Pancreas (tissue), 10 donors: ENCODE measurements at regions not wholly inside any gene's neighbourhood (a gene's known extent, or its start where the extent isn't known, plus 50 kb on each side); places are given as distances from the start of the nearest gene placed in this dataset.

ENCODE experiments used
- ATAC-seq, 4 donors: fragments of 200-7000 bp; cut with Tn5 transposase; one replicate each; pipeline versions ENCODE4 v1.8.0 to v1.9.1; 2020; ENCODE audit warnings: mild to moderate bottlenecking in 4 of 4, moderate library complexity in 4 of 4
- DNase-seq, 6 donors: peaks; one replicate each; pipeline ENCODE4 v3.0.0-alpha.2; 2020
- FAIRE-seq: peaks from 2 replicates; lab custom pipeline; 2012; peaks lifted over from hg19 to GRCh38; lab: Jason Lieb, UNC
- H3K27ac ChIP-seq, 4 donors: fragments of 200-600 bp; sonication (generic); 1 replicate in 3 of 4; 2 replicates in 1 of 4; pipeline versions ENCODE4 v1.5.0 to v1.8.0; 2020
- H3K27me3 ChIP-seq, 4 donors: fragments of 200-600 bp; one replicate each; pipeline ENCODE4 v1.8.0; 2021
- H3K36me3 ChIP-seq, 3 donors: fragments of 200-600 bp; sonication (generic) in 1 of 3; one replicate each; pipeline versions ENCODE4 v1.5.0 to v1.8.0; 2020 to 2021
- H3K4me1 ChIP-seq, 3 donors: fragments of 200-600 bp; one replicate each; pipeline ENCODE4 v1.8.0; 2021
- H3K4me3 ChIP-seq, 4 donors: fragments of 200-600 bp; sonication (generic) in 2 of 4; one replicate each; pipeline versions ENCODE4 v1.5.0 to v1.8.0; 2020 to 2021
- H3K9me3 ChIP-seq, 4 donors: fragments of 200-600 bp; one replicate each; pipeline ENCODE4 v1.8.0; 2021
- CTCF ChIP-seq, 4 donors: fragments of 200-600 bp; sonication (generic) in 3 of 4; IDR thresholded peaks; one replicate each; pipeline versions ENCODE4 v1.5.0 to v1.8.0; 2021; ENCODE audit warnings: antibody characterized with exemption in 4 of 4
- whole genome bisulfite sequencing, 2 donors: extraction: QIAGEN DNeasy Blood & Tissue Kit; methylation state at CpG; one replicate each; pipeline ENCODE4 v1.1.7; 2013; 5-methylcytosine and 5-hydroxymethylcytosine counted together
- intact Hi-C, 3 donors: fragments of 100-400 bp; cut with DNase I; formaldehyde crosslinking; loops; one replicate each; pipeline versions ENCODE4 v1.11.1 to v1.14.2; 2022
- donor health status: healthy with polysubstance abuse.
- donor health status: DM: no; HTN: no; CAD: no; lungs with moderate emphysema.
- donor health status: DM: no; HTN: no; CAD: no.
- donor health status: control.
- donor health status: control.
- donor health status: Bipolar disorder and iron deficiency.
- donor health status: DM: yes; HTN: yes; CAD: no.
- donor health status: DM: no; HTN: no; CAD: no.
- donor health status: DM: no; HTN: no; CAD: no.
- donor health status: DM: yes; HTN: yes; CAD: no.

GRCh38 chr2:215879977-215880940 lies 133.1 kb downstream of the MREG start:
- Histone ChIP-seq H3K36me3 (no peaks in the 10 kb centered on the region), H3K9me3 (no peaks in the 10 kb centered on the region), H3K27ac (no peak overlapping the region), H3K27me3 (no peaks in the 10 kb centered on the region), H3K4me1 (no peaks in the 10 kb centered on the region), H3K4me3 (no peak overlapping the region)
- WGBS, 2 donors = 82 to 90% methylated on average over 8 of the region's 8 CpGs
- DNase-seq = no peak
- no peak for TF ChIP-seq CTCF (IDR thresholded peaks at IDR 0.05)
- FAIRE-seq = no peak
- no peak for ATAC-seq
- intact Hi-C loops = no loop called here

- no peak for FAIRE-seq
These were observed 134.0 kb downstream of the MREG start for GRCh38 chr2:215879331-215879730.

GRCh38 chr2:215878476-215879063 lies 134.8 kb downstream of the MREG start:
- ATAC-seq (no peak), DNase-seq (no peak), FAIRE-seq (no peak)
- H3K9me3 ChIP-seq = no peaks in the 10 kb centered on the region
- H3K36me3 ChIP-seq = no peaks in the 10 kb centered on the region
- H3K27ac ChIP-seq = no peak overlapping the region
- 62 to 81% methylated on average over 4 of the region's 4 CpGs for WGBS, 2 donors
- no peaks in the 10 kb centered on the region for H3K27me3 ChIP-seq
- intact Hi-C loops = no loop called here
- no peak for TF ChIP-seq CTCF (IDR thresholded peaks at IDR 0.05)
- H3K4me3 ChIP-seq = no peak overlapping the region
- no peaks in the 10 kb centered on the region for H3K4me1 ChIP-seq

More at GRCh38 chr2:215879331-215879730, 134.0 kb downstream of the MREG start:
- no peak for ATAC-seq
- Histone ChIP-seq H3K4me3 (no peak overlapping the region), H3K9me3 (no peaks in the 10 kb centered on the region), H3K36me3 (no peaks in the 10 kb centered on the region), H3K27ac (no peak overlapping the region), H3K4me1 (no peaks in the 10 kb centered on the region), H3K27me3 (no peaks in the 10 kb centered on the region)
- TF ChIP-seq CTCF (IDR thresholded peaks at IDR 0.05) = no peak
- 41 to 48% methylated on average over 1 of the region's 1 CpG for WGBS, 2 donors
- intact Hi-C loops = no loop called here
- no peak for DNase-seq

DNA sequence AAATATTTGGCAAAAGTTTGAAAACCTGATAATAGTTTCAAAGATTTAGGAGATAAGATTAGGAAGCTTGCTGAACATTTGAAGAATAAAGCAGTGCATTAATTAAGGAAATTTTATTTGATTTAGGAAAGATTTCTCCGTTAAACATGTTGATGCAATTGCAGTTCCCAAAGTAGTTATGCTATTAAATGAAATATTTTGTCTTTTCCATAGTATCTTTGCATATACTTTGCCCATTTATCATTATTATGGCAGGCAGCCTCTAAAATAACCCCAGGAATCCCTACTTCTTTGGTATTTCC lies 136.5 kb downstream of the MREG start:
- H3K4me3 ChIP-seq = no peak overlapping the region
- intact Hi-C loops = no loop called here
- ATAC-seq (no peak), DNase-seq (no peak), FAIRE-seq (no peak)
- no peaks in the 10 kb centered on the region for H3K9me3 ChIP-seq
- no peaks in the 10 kb centered on the region for H3K27me3 ChIP-seq
- no peaks in the 10 kb centered on the region for H3K4me1 ChIP-seq
- no peaks in the 10 kb centered on the region for H3K36me3 ChIP-seq
- no peak for TF ChIP-seq CTCF (IDR thresholded peaks at IDR 0.05)
- no peak overlapping the region for H3K27ac ChIP-seq
- WGBS, 2 donors = 76 to 81% methylated on average over 1 of the region's 1 CpG
